ENCODE measurements at regions not wholly inside any gene's neighbourhood (a gene's known extent, or its start where the extent isn't known, plus 50 kb on each side); places are given as distances from the start of the nearest gene placed in this dataset.

DNA sequence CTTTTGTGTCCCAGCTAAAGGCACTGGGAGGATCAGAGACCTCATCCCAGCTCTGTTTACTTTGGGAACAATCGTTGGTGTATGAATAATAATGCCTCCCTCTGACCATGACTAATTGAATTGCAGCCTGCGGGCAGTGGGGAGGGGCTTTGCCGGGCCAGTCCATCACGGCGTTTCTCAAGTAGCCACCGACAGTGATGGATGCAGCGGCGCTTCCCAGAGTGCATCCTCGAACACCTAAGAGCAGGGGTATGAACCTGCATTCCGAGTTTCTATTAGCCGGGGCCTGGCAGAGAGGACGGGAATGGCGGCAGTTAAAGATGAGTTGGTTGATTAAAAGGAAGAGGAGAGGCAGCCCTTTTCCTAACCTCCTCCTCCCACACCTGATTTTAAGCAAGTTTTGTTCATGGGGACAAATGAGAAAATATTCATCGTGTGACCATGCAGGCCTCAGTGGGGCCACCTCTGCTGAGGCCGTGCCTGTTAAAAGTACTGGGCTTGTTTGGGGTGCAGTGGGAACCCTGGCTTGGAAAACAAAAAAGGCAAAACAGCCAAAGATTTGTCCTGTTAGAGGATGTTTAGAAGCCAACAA lies 154.1 kb downstream of the FOXA2 start (continued):
- peak; percentile 1; the same call in 1 of the 2 replicates for TF ChIP-seq TEAD4 (IDR thresholded peaks at IDR 0.05; ENCODE audit: low read depth, low read length)
- no peak for TF ChIP-seq SP4 (IDR thresholded peaks at IDR 0.05; ENCODE audit: low read length)
- TF ChIP-seq SRF (IDR thresholded peaks at IDR 0.05; ENCODE audit: low read depth, low read length) = no peak
- peak; percentile 48; the same call in 1 of the 2 replicates for TF ChIP-seq MAFK (IDR thresholded peaks at IDR 0.05; ENCODE audit: low read depth, low read length)
- no peak for TF ChIP-seq TAF1 (IDR thresholded peaks at IDR 0.05; ENCODE audit: low read depth, low read length)
- peak; percentile 77; the same call in 1 of the 2 replicates for TF ChIP-seq POU5F1 (IDR thresholded peaks at IDR 0.05; ENCODE audit: low read depth, low read length)
- TF ChIP-seq, protein P1, sequence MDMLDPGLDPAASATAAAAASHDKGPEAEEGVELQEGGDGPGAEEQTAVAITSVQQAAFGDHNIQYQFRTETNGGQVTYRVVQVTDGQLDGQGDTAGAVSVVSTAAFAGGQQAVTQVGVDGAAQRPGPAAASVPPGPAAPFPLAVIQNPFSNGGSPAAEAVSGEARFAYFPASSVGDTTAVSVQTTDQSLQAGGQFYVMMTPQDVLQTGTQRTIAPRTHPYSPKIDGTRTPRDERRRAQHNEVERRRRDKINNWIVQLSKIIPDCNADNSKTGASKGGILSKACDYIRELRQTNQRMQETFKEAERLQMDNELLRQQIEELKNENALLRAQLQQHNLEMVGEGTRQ (IDR thresholded peaks at IDR 0.05; ENCODE audit: low read length) = no peak
- TF ChIP-seq FOSL1 (IDR thresholded peaks at IDR 0.05; ENCODE audit: insufficient read depth, low read depth, low read length) = no peak
- peak; percentile 49; the same call in 1 of the 2 replicates for TF ChIP-seq BACH1 (IDR thresholded peaks at IDR 0.05; ENCODE audit: low read length)
- TF ChIP-seq BCL11A (IDR thresholded peaks at IDR 0.05; ENCODE audit: low read depth in 2 of 2, low read length in 2 of 2) = peak; percentile 64 to 91
- TF ChIP-seq NANOG (IDR thresholded peaks at IDR 0.05; ENCODE audit: insufficient read depth, low read depth, low read length, poor library complexity, severe bottlenecking) = peak; percentile 88
- no peak for TF ChIP-seq GTF2F1 (IDR thresholded peaks at IDR 0.05; ENCODE audit: borderline replicate concordance, low read depth, low read length)

Data from H1 (cell line).